MCF 10A (cell line): ENCODE measurements at regions not wholly inside any gene's neighbourhood (a gene's known extent, or its start where the extent isn't known, plus 50 kb on each side); places are given as distances from the start of the nearest gene placed in this dataset.
"Not testable (repeated sequence)": the region's sequence is repeated elsewhere in the genome, so short reads cannot be mapped to it uniquely, and the experiment has no call there.

Source experiments
- BruUV-seq: library from RNA; stranded (reverse); fragments of 400-500 nt; replicated peaks from 2 replicates; lab custom pipeline; 2021; lab: Mats Ljungman, UMichigan
- CTCF ChIA-PET: fragments of 300-600 bp; sonication (Branson Sonifier 250); formaldehyde crosslinking; extraction: SDS; loops from one replicate; lab custom pipeline; 2021; ENCODE audit warnings: antibody characterized with exemption, inconsistent platforms; lab: Yijun Ruan, JAX
- POLR2A ChIA-PET: fragments of 300-600, 350-650 bp; sonication (Branson Sonifier 250); formaldehyde crosslinking; extraction: SDS; loops from one replicate; lab custom pipeline; 2020; ENCODE audit warnings: antibody characterized with exemption, inconsistent platforms; lab: Yijun Ruan, JAX
- DNase-seq: peaks from one replicate; pipeline ENCODE4 v3.0.0-alpha.2; 2018; ENCODE audit not compliant: unreplicated experiment
- H3K27ac Mint-ChIP-seq: one replicate; pipeline ENCODE4 v1.8.0; 2022; ENCODE audit warnings: mild to moderate bottlenecking, low read depth, mixed read lengths; ENCODE audit not compliant: unreplicated experiment
- H3K27me3 Mint-ChIP-seq: one replicate; pipeline ENCODE4 v1.8.0; 2022; ENCODE audit warnings: mixed read lengths; ENCODE audit not compliant: insufficient read depth, unreplicated experiment
- H3K36me3 Mint-ChIP-seq: one replicate; pipeline ENCODE4 v1.8.0; 2022; ENCODE audit warnings: mild to moderate bottlenecking, moderate library complexity, mixed read lengths; ENCODE audit not compliant: insufficient read depth, unreplicated experiment
- H3K4me1 Mint-ChIP-seq: one replicate; pipeline ENCODE4 v1.8.0; 2022; ENCODE audit warnings: mixed read lengths; ENCODE audit not compliant: insufficient read depth, unreplicated experiment
- H3K4me3 Mint-ChIP-seq: one replicate; pipeline ENCODE4 v1.8.0; 2022; ENCODE audit warnings: mild to moderate bottlenecking, moderate library complexity, mixed read lengths; ENCODE audit not compliant: unreplicated experiment
- H3K9me3 Mint-ChIP-seq: one replicate; pipeline ENCODE4 v1.8.0; 2022; ENCODE audit warnings: mixed read lengths; ENCODE audit not compliant: unreplicated experiment
- CTCF ChIP-seq: fragments of 200-600 bp; IDR thresholded peaks from one replicate; pipeline ENCODE4 v1.8.0; 2022; ENCODE audit warnings: antibody characterized with exemption, mild to moderate bottlenecking; ENCODE audit not compliant: unreplicated experiment
- intact Hi-C: fragments of 100-400 bp; cut with micrococcal nuclease; formaldehyde crosslinking; loops from 2 replicates; pipeline ENCODE4 v1.14.1; 2022

GRCh38 chr21:17279663-17280062 is 233.2 kb upstream of the CXADR start:
- CTCF ChIA-PET, result interaction anchor here (0.6 to 0.7 kb wide), 2 partner anchors 107 to 1386 kb away, joined by 3 read pairs; no protein-coding TSS in a partner anchor
- H3K27me3 Mint-ChIP-seq, result no peaks in the 10 kb centered on the region
- BruUV-seq, result no TSS peak
- intact Hi-C loops, result loop anchor here (10.0 kb wide), 1 partner anchor 825 kb away; no protein-coding TSS in a partner anchor
- H3K9me3 Mint-ChIP-seq, result peaks cover 23% of the 10 kb centered on the region
- DNase-seq, result no peak
- TF ChIP-seq CTCF, result no peak
- H3K27ac Mint-ChIP-seq, result no peak overlapping the region
- H3K4me3 Mint-ChIP-seq, result no peak overlapping the region
- H3K36me3 Mint-ChIP-seq, result no peaks in the 10 kb centered on the region
- no peaks in the 10 kb centered on the region for H3K4me1 Mint-ChIP-seq
- POLR2A ChIA-PET, result interaction anchor here (0.7 kb wide), 1 partner anchor 344 kb away, joined by 3 read pairs; no protein-coding TSS in a partner anchor

GRCh38 chr21:17293016-17293562 is 219.8 kb upstream of the CXADR start:
- CTCF ChIA-PET, result interaction anchor here (0.7 kb wide), 2 partner anchors 233 to 669 kb away, joined by 3 read pairs; no protein-coding TSS in a partner anchor
- H3K4me3 Mint-ChIP-seq, intact Hi-C loops, H3K36me3 Mint-ChIP-seq, DNase-seq, BruUV-seq, H3K27ac Mint-ChIP-seq, POLR2A ChIA-PET, H3K4me1 Mint-ChIP-seq, H3K27me3 Mint-ChIP-seq: not testable (repeated sequence)
- H3K9me3 Mint-ChIP-seq, result peaks cover 18% of the 10 kb centered on the region

GRCh38 chr21:17295997-17296396 is 216.8 kb upstream of the CXADR start:
- DNase-seq, result no peak
- Mint-ChIP-seq H3K4me3 (no peak overlapping the region), H3K4me1 (no peaks in the 10 kb centered on the region), H3K9me3 (peaks cover 18% of the 10 kb centered on the region), H3K27me3 (no peaks in the 10 kb centered on the region), H3K36me3 (no peaks in the 10 kb centered on the region), H3K27ac (no peak overlapping the region)
- CTCF ChIA-PET, result interaction anchor here (0.6 kb wide), 1 partner anchor 1555 kb away, joined by 3 read pairs; no protein-coding TSS in a partner anchor
- intact Hi-C loops, result no loop called here
- no TSS peak for BruUV-seq
- TF ChIP-seq CTCF, result no peak
- POLR2A ChIA-PET, result no interaction called here

GRCh38 chr21:17299576-17299975 is 213.3 kb upstream of the CXADR start:
- H3K9me3 Mint-ChIP-seq, H3K4me1 Mint-ChIP-seq, BruUV-seq, intact Hi-C loops, POLR2A ChIA-PET, H3K36me3 Mint-ChIP-seq, DNase-seq, H3K27ac Mint-ChIP-seq, H3K4me3 Mint-ChIP-seq, CTCF ChIA-PET: not testable (repeated sequence)
- H3K27me3 Mint-ChIP-seq, result peaks cover 14% of the 10 kb centered on the region

- H3K4me1 Mint-ChIP-seq, DNase-seq, POLR2A ChIA-PET, intact Hi-C loops, H3K36me3 Mint-ChIP-seq, BruUV-seq, H3K27ac Mint-ChIP-seq, CTCF ChIA-PET, H3K9me3 Mint-ChIP-seq: not testable (repeated sequence)
- peak overlapping the region; percentile 8 for H3K4me3 Mint-ChIP-seq
- H3K27me3 Mint-ChIP-seq, result peaks cover 24% of the 10 kb centered on the region
Observed at GRCh38 chr21:17327715-17328114, 185.1 kb upstream of the CXADR start.
